A549 (cell line): ENCODE measurements at regions not wholly inside any gene's neighbourhood (a gene's known extent, or its start where the extent isn't known, plus 50 kb on each side); places are given as distances from the start of the nearest gene placed in this dataset.
A peak's percentile ranks its signal among the peaks of the same experiment; 100 is the strongest.

Experiments used
- ATAC-seq, 2 experiments: fragments of 200-7000 bp in 1 of 2; fragments of >200 bp in 1 of 2; cut with Nextera tagmentation in 1 of 2; cut with Tn5 transposase in 1 of 2; 3 replicates each; pipeline versions ENCODE4 v1.8.0 to v1.9.1; 2018 to 2020; ENCODE audit warnings: mild to moderate bottlenecking in 1 of 2, moderate library complexity in 1 of 2
- CTCF ChIA-PET: fragments of 300-600 bp; sonication (Branson Sonifier 250); formaldehyde crosslinking; extraction: SDS; loops from one replicate; lab custom pipeline; 2021; ENCODE audit warnings: antibody characterized with exemption, inconsistent platforms; lab: Yijun Ruan, JAX
- POLR2A ChIA-PET: fragments of 350-600 bp; formaldehyde crosslinking; extraction: SDS; loops from one replicate; lab custom pipeline; 2021; ENCODE audit warnings: antibody characterized with exemption, inconsistent platforms; lab: Yijun Ruan, JAX
- DNase-seq, 2 experiments: peaks; one replicate each; pipeline versions ENCODE4 v3.0.0 to v3.0.0-alpha.2; 2011 to 2016; ENCODE audit warnings: low read depth in 1 of 2, low spot score in 1 of 2
- FAIRE-seq: peaks from 2 replicates; lab custom pipeline; 2011; peaks lifted over from hg19 to GRCh38; lab: Jason Lieb, UNC
- H3K27ac ChIP-seq, 2 experiments: fragments of >200 bp; sonication (Bioruptor Twin); formaldehyde crosslinking; 3 replicates each; pipeline ENCODE4 v1.5.1; 2016 to 2017
- H3K4me1 ChIP-seq: fragments of >200 bp; sonication (Bioruptor Twin); formaldehyde crosslinking; 3 replicates; pipeline ENCODE4 v1.6.1; 2016
- H3K4me2 ChIP-seq: fragments of >200 bp; sonication (Bioruptor Twin); formaldehyde crosslinking; 3 replicates; pipeline ENCODE4 v1.6.1; 2016
- H3K4me3 ChIP-seq: fragments of >200 bp; sonication (Bioruptor Twin); formaldehyde crosslinking; 3 replicates; pipeline ENCODE4 v1.5.1; 2016
- H3K9me3 ChIP-seq: fragments of >200 bp; sonication (Bioruptor Twin); formaldehyde crosslinking; 3 replicates; pipeline ENCODE4 v1.6.1; 2016
- CBX2 ChIP-seq: fragments of 200-600 bp; sonication (generic); IDR thresholded peaks from 2 replicates; pipeline ENCODE4 v1.6.1; 2016; ENCODE audit warnings: low read depth, mild to moderate bottlenecking, borderline replicate concordance
- CEBPB ChIP-seq, 2 experiments: fragments of >200 bp in 1 of 2; sonication (Bioruptor Twin) in 1 of 2; formaldehyde crosslinking in 1 of 2; IDR thresholded peaks; 2 replicates each; pipeline ENCODE4 v1.6.1; 2012 to 2016
- CHD2 ChIP-seq: fragments of 150-350 bp; IDR thresholded peaks from 2 replicates; pipeline ENCODE4 v1.6.1; 2014; ENCODE audit warnings: low read length; ENCODE audit not compliant: partially characterized antibody
- EHF ChIP-seq: fragments of 250-450 bp; sonication (Bioruptor Pico); IDR thresholded peaks from 2 replicates; pipeline ENCODE4 v1.5.0; 2020; ENCODE audit warnings: mild to moderate bottlenecking
- ELK1 ChIP-seq: fragments of 150-350 bp; IDR thresholded peaks from 2 replicates; pipeline ENCODE4 v1.6.1; 2014; ENCODE audit warnings: low read depth, mild to moderate bottlenecking, low read length
- EP300 ChIP-seq, 2 experiments: fragments of >200 bp; sonication (Bioruptor Twin); formaldehyde crosslinking; IDR thresholded peaks; 2 replicates in 1 of 2; 3 replicates in 1 of 2; pipeline ENCODE4 v1.6.1; 2016 to 2017
- FOXS1 ChIP-seq: fragments of 250-450 bp; sonication (Bioruptor Pico); IDR thresholded peaks from 2 replicates; pipeline ENCODE4 v1.5.0; 2020; ENCODE audit warnings: mild to moderate bottlenecking, moderate library complexity
- HDAC2 ChIP-seq: fragments of 200-600 bp; sonication (generic); IDR thresholded peaks from 2 replicates; pipeline ENCODE4 v1.6.1; 2016
- HOXB13 ChIP-seq: fragments of 250-450 bp; sonication (Bioruptor Pico); IDR thresholded peaks from 2 replicates; pipeline ENCODE4 v1.5.0; 2020; ENCODE audit warnings: low read depth, mild to moderate bottlenecking, moderate library complexity
- KDM1A ChIP-seq: fragments of 200-600 bp; sonication (generic); IDR thresholded peaks from 2 replicates; pipeline ENCODE4 v1.6.1; 2016; ENCODE audit warnings: low read depth, mild to moderate bottlenecking
- MAZ ChIP-seq: fragments of 150-350 bp; IDR thresholded peaks from 2 replicates; pipeline ENCODE4 v1.6.1; 2014; ENCODE audit warnings: antibody characterized with exemption, low read depth, low read length, borderline replicate concordance
- MYC ChIP-seq: IDR thresholded peaks from 2 replicates; pipeline ENCODE4 v1.6.1; 2012; ENCODE audit warnings: mild to moderate bottlenecking, inconsistent platforms, low read length, improper control_type of control experiment, borderline replicate concordance
- NFE2L2 ChIP-seq: fragments of 150-350 bp; conservative IDR thresholded peaks from 2 replicates; pipeline ENCODE4 v1.6.1; 2014; ENCODE audit warnings: low read length
- NPAS2 ChIP-seq: fragments of 250-450 bp; sonication (Bioruptor Pico); IDR thresholded peaks from 2 replicates; pipeline ENCODE4 v1.8.0; 2022; ENCODE audit warnings: mild to moderate bottlenecking, moderate library complexity, borderline replicate concordance
- NR3C1 ChIP-seq: fragments of >200 bp; sonication (Bioruptor Twin); formaldehyde crosslinking; IDR thresholded peaks from 3 replicates; pipeline ENCODE4 v1.6.1; 2017
- PBX3 ChIP-seq: IDR thresholded peaks from 2 replicates; pipeline ENCODE4 v1.6.1; 2012
- PHF8 ChIP-seq: fragments of 200-600 bp; sonication (generic); IDR thresholded peaks from 2 replicates; pipeline ENCODE4 v1.6.1; 2016; ENCODE audit warnings: low read depth, mild to moderate bottlenecking, antibody characterized with exemption, moderate library complexity, borderline replicate concordance
- RAD21 ChIP-seq, 2 experiments: fragments of >200 bp in 1 of 2; sonication (Bioruptor Twin) in 1 of 2; formaldehyde crosslinking in 1 of 2; IDR thresholded peaks in 1 of 2; conservative IDR thresholded peaks in 1 of 2; 2 replicates in 1 of 2; 3 replicates in 1 of 2; pipeline ENCODE4 v1.6.1; 2012 to 2018; ENCODE audit warnings: inconsistent platforms in 1 of 2
- SREBF2 ChIP-seq: fragments of 450-650 bp; IDR thresholded peaks from 2 replicates; pipeline ENCODE4 v1.6.1; 2014; ENCODE audit warnings: mild to moderate bottlenecking, moderate library complexity
- ZFP36 ChIP-seq: fragments of 450-650 bp; IDR thresholded peaks from 2 replicates; pipeline ENCODE4 v1.6.1; 2014; ENCODE audit warnings: borderline replicate concordance; ENCODE audit not compliant: partially characterized antibody
- ZNF302 ChIP-seq: fragments of 250-450 bp; sonication (Bioruptor Pico); IDR thresholded peaks from 2 replicates; pipeline ENCODE4 v1.9.0; 2021; ENCODE audit warnings: inconsistent platforms, mild to moderate bottlenecking, moderate library complexity
- WGBS: methylation state at CpG from one replicate; pipeline ENCODE4 v1.1.6; 2017; ENCODE audit errors: missing lambda C conversion rate; 5-methylcytosine and 5-hydroxymethylcytosine counted together
- TF ChIP-seq, protein P1 (sequence below): fragments of 250-450 bp; sonication (Bioruptor Pico); IDR thresholded peaks from 2 replicates; pipeline ENCODE4 v1.5.0; 2021; ENCODE audit warnings: mild to moderate bottlenecking, moderate library complexity, borderline replicate concordance
- TF ChIP-seq, protein P2 (sequence below): fragments of >200 bp; sonication (Bioruptor Twin); formaldehyde crosslinking; IDR thresholded peaks from 3 replicates; pipeline ENCODE4 v1.6.1; 2016

DNA sequence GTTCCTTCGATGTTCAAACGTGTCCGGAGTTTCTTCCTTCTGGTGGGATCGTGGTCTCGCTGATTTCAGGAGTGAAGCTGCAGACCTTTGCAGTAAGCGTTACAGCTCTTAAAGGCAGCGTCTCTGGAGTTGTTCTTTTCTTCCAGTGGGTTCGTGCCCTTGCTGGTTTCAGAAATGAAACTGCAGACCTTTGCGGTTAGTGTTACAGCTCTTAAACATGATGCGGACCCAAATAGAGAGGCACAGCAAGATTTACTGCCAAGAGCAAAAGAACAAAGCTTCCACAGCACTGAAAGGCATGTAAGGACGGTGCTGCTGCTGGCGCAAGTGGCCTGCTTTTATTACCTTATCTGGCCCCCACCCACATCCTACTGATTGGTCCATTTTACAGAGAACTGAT, 931.4 kb downstream of the IPMK start:
- POLR2A ChIA-PET: no interaction called here
- no peak for ATAC-seq
- H3K4me1 ChIP-seq: no peaks in the 10 kb centered on the region
- TF ChIP-seq, protein P1, sequence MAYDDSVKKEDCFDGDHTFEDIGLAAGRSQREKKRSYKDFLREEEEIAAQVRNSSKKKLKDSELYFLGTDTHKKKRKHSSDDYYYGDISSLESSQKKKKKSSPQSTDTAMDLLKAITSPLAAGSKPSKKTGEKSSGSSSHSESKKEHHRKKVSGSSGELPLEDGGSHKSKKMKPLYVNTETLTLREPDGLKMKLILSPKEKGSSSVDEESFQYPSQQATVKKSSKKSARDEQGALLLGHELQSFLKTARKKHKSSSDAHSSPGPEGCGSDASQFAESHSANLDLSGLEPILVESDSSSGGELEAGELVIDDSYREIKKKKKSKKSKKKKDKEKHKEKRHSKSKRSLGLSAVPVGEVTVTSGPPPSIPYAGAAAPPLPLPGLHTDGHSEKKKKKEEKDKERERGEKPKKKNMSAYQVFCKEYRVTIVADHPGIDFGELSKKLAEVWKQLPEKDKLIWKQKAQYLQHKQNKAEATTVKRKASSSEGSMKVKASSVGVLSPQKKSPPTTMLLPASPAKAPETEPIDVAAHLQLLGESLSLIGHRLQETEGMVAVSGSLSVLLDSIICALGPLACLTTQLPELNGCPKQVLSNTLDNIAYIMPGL (CRISPR knock-in tag): no peak
- no peak for TF ChIP-seq HOXB13
- TF ChIP-seq RAD21 (conservative IDR thresholded peaks at IDR 0.05 in 1 of 2, IDR thresholded peaks at IDR 0.05 in 1 of 2): no peak
- TF ChIP-seq ZNF302 (CRISPR knock-in tag): no peak
- TF ChIP-seq EP300 (IDR thresholded peaks at IDR 0.05): no peak
- no peak for TF ChIP-seq ZFP36
- TF ChIP-seq CEBPB (IDR thresholded peaks at IDR 0.05): no peak
- no peak for TF ChIP-seq MAZ
- TF ChIP-seq PHF8: no peak
- TF ChIP-seq NPAS2 (CRISPR knock-in tag): no peak
- no peak for TF ChIP-seq MYC
- TF ChIP-seq CBX2: no peak
- no peak for TF ChIP-seq HDAC2
- TF ChIP-seq, all 56 proteins: peak for 0
- H3K4me3 ChIP-seq: no peak overlapping the region
- CTCF ChIA-PET: interaction anchor here (0.9 to 7.3 kb wide), 5 partner anchors 320 to 816 kb away, joined by 3 to 57 read pairs (median 5); no protein-coding TSS in a partner anchor
- DNase-seq (no peak), FAIRE-seq (no peak)
- no peaks in the 10 kb centered on the region for H3K9me3 ChIP-seq
- WGBS: 54% methylated on average over 11 of the region's 12 CpGs
- H3K4me2 ChIP-seq: no peak overlapping the region
- no peak overlapping the region for H3K27ac ChIP-seq

GRCh38 chr10:57334523-57334922, 933.2 kb downstream of the IPMK start:
- ChIA-PET CTCF (interaction anchor here (0.9 to 1.9 kb wide), 3 partner anchors 43 to 732 kb away, joined by 3 to 5 read pairs (median 3); no protein-coding TSS in a partner anchor), POLR2A (no interaction called here)
- Histone ChIP-seq H3K4me1 (no peaks in the 10 kb centered on the region), H3K4me2 (no peak overlapping the region), H3K4me3 (no peak overlapping the region), H3K9me3 (no peaks in the 10 kb centered on the region), H3K27ac (no peak overlapping the region)
- no peak for DNase-seq
- WGBS: 8% methylated on average over 4 of the region's 4 CpGs
- FAIRE-seq: no peak
- ATAC-seq: no peak
- TF ChIP-seq EP300 (IDR thresholded peaks at IDR 0.05) (no peak), CHD2 (no peak), MYC (no peak), RAD21 (conservative IDR thresholded peaks at IDR 0.05 in 1 of 2, IDR thresholded peaks at IDR 0.05 in 1 of 2) (no peak), KDM1A (no peak)
- TF ChIP-seq, protein P1 (CRISPR knock-in tag): no peak

GRCh38 chr10:57333880-57334279, 933.8 kb downstream of the IPMK start:
- 8% methylated on average over 2 of the region's 2 CpGs for WGBS
- H3K4me1 ChIP-seq: no peaks in the 10 kb centered on the region
- H3K4me3 ChIP-seq: no peak overlapping the region
- DNase-seq (peak in 1 of 2 experiments; percentile 2), FAIRE-seq (no peak), ATAC-seq (peak in 1 of 2 experiments; percentile 8; a peak in 1 of 6 replicates)
- no peak overlapping the region for H3K27ac ChIP-seq
- H3K9me3 ChIP-seq: no peaks in the 10 kb centered on the region
- CTCF ChIA-PET: interaction anchor here (1.1 kb wide), 1 partner anchor 42 kb away, joined by 3 read pairs; no protein-coding TSS in a partner anchor
- TF ChIP-seq EHF (CRISPR knock-in tag) (no peak), ZNF302 (CRISPR knock-in tag) (no peak), PBX3 (no peak), RAD21 (conservative IDR thresholded peaks at IDR 0.05 in 1 of 2, IDR thresholded peaks at IDR 0.05 in 1 of 2) (no peak), ELK1 (no peak), NR3C1 (no peak), SREBF2 (no peak), FOXS1 (no peak), NFE2L2 (no peak)
- TF ChIP-seq, protein P2, sequence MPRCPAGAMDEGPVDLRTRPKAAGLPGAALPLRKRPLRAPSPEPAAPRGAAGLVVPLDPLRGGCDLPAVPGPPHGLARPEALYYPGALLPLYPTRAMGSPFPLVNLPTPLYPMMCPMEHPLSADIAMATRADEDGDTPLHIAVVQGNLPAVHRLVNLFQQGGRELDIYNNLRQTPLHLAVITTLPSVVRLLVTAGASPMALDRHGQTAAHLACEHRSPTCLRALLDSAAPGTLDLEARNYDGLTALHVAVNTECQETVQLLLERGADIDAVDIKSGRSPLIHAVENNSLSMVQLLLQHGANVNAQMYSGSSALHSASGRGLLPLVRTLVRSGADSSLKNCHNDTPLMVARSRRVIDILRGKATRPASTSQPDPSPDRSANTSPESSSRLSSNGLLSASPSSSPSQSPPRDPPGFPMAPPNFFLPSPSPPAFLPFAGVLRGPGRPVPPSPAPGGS: no peak
- TF ChIP-seq, protein P1 (CRISPR knock-in tag): no peak
- POLR2A ChIA-PET: no interaction called here
- no peak overlapping the region for H3K4me2 ChIP-seq
